ENCODE measurements at regions not wholly inside any gene's neighbourhood (a gene's known extent, or its start where the extent isn't known, plus 50 kb on each side); places are given as distances from the start of the nearest gene placed in this dataset.

- no peak overlapping the region for H3K4me3 ChIP-seq (ENCODE audit: control extremely low read depth in 1 of 5, extremely low read depth in 1 of 5, insufficient read depth in 1 of 5, low read depth in 2 of 5, low read length in 4 of 5)
- H3K27me3 Mint-ChIP-seq = no peaks in the 10 kb centered on the region
- H3K27ac Mint-ChIP-seq = no peak overlapping the region
- no peak overlapping the region for H2AFZ ChIP-seq (ENCODE audit: insufficient read depth, low read depth, low read length, poor library complexity, severe bottlenecking)
- H3K27ac ChIP-seq (ENCODE audit: low read length in 2 of 2) = no peak overlapping the region
- H3K79me2 ChIP-seq (ENCODE audit: control insufficient read depth, insufficient read depth, low read length) = no peaks in the 10 kb centered on the region
- H3K4me1 ChIP-seq (ENCODE audit: control insufficient read depth in 2 of 2, insufficient read depth in 2 of 2, low read length in 2 of 2) = no peaks in the 10 kb centered on the region
- peaks cover 6% of the 10 kb centered on the region for H3K9me3 Mint-ChIP-seq (ENCODE audit: insufficient read depth)
- H3K9ac ChIP-seq (ENCODE audit: low read length) = no peak overlapping the region
- H3K36me3 ChIP-seq (replicated peaks in 1 of 2; ENCODE audit: control extremely low read depth in 1 of 2, control insufficient read depth in 1 of 2, extremely low read depth in 1 of 2, insufficient read depth in 2 of 2, low read length in 1 of 2) = no peaks in the 10 kb centered on the region
- no peaks in the 10 kb centered on the region for H3K27me3 ChIP-seq (replicated peaks in 1 of 4; ENCODE audit: control extremely low read depth in 1 of 4, control insufficient read depth in 3 of 4, insufficient read depth in 4 of 4, low read length in 3 of 4)
- TF ChIP-seq EZH2 (IDR thresholded peaks at IDR 0.05; ENCODE audit: borderline replicate concordance, insufficient read depth, low read depth, low read length, poor library complexity, severe bottlenecking) = no peak
- no peak for TF ChIP-seq CTCF (IDR thresholded peaks at IDR 0.05)
- H3K4me2 ChIP-seq (replicated peaks; ENCODE audit: low read depth, low read length, poor library complexity, severe bottlenecking) = no peak overlapping the region
- H3K9me3 ChIP-seq (ENCODE audit: control extremely low read depth in 1 of 3, control insufficient read depth in 2 of 3, insufficient read depth in 1 of 3, low read length in 2 of 3) = peaks cover 1 to 10% (median 3%) of the 10 kb centered on the region in 3 donors
- H4K20me1 ChIP-seq (ENCODE audit: control insufficient read depth, insufficient read depth, low read length, poor library complexity, severe bottlenecking) = no peaks in the 10 kb centered on the region
- WGBS (ENCODE audit: insufficient coverage) = no CpG with 5 or more reads among the region's 2 CpGs
- intact Hi-C loops (cut with micrococcal nuclease) = no loop called here
- ChIA-PET POLR2A (no interaction called here), CTCF (no interaction called here)
- no peaks in the 10 kb centered on the region for H3K4me1 Mint-ChIP-seq
- DNase-seq (no peak), ATAC-seq (ENCODE audit: low read depth) (no peak)
- H3K4me3 Mint-ChIP-seq = no peak overlapping the region
These were observed 91.0 kb upstream of the CHMP2B start for GRCh38 chr3:87136066-87136596.

- DNase-seq = no peak
- WGBS (ENCODE audit: insufficient coverage) = 40% methylated on average over 1 of the region's 3 CpGs
- intact Hi-C loops (cut with micrococcal nuclease) = no loop called here
- TF ChIP-seq CTCF (IDR thresholded peaks at IDR 0.05) (no peak), EZH2 (IDR thresholded peaks at IDR 0.05; ENCODE audit: borderline replicate concordance, insufficient read depth, low read depth, low read length, poor library complexity, severe bottlenecking) (no peak)
- H3K79me2 ChIP-seq (ENCODE audit: control insufficient read depth, insufficient read depth, low read length) = no peaks in the 10 kb centered on the region
- H3K9ac ChIP-seq (ENCODE audit: low read length) = no peak overlapping the region
- H2AFZ ChIP-seq (ENCODE audit: insufficient read depth, low read depth, low read length, poor library complexity, severe bottlenecking) = no peak overlapping the region
- ChIA-PET POLR2A (no interaction called here), CTCF (no interaction called here)
- H3K4me3 Mint-ChIP-seq = no peak overlapping the region
- ATAC-seq (ENCODE audit: low read depth) = no peak
- H3K9me3 Mint-ChIP-seq (ENCODE audit: insufficient read depth) = peaks cover 6% of the 10 kb centered on the region
- H3K27me3 ChIP-seq (replicated peaks in 1 of 4; ENCODE audit: control extremely low read depth in 1 of 4, control insufficient read depth in 3 of 4, insufficient read depth in 4 of 4, low read length in 3 of 4) = no peaks in the 10 kb centered on the region
- peaks cover 0 to 3% (median 1%) of the 10 kb centered on the region in 3 donors for H3K9me3 ChIP-seq (ENCODE audit: control extremely low read depth in 1 of 3, control insufficient read depth in 2 of 3, insufficient read depth in 1 of 3, low read length in 2 of 3)
- no peak overlapping the region for H3K4me3 ChIP-seq (ENCODE audit: control extremely low read depth in 1 of 5, extremely low read depth in 1 of 5, insufficient read depth in 1 of 5, low read depth in 2 of 5, low read length in 4 of 5)
- H3K27ac Mint-ChIP-seq = no peak overlapping the region
- H3K27ac ChIP-seq (ENCODE audit: low read length in 2 of 2) = no peak overlapping the region
- no peaks in the 10 kb centered on the region for H3K36me3 ChIP-seq (replicated peaks in 1 of 2; ENCODE audit: control extremely low read depth in 1 of 2, control insufficient read depth in 1 of 2, extremely low read depth in 1 of 2, insufficient read depth in 2 of 2, low read length in 1 of 2)
- H4K20me1 ChIP-seq (ENCODE audit: control insufficient read depth, insufficient read depth, low read length, poor library complexity, severe bottlenecking) = no peaks in the 10 kb centered on the region
- H3K4me1 ChIP-seq (ENCODE audit: control insufficient read depth in 2 of 2, insufficient read depth in 2 of 2, low read length in 2 of 2) = no peaks in the 10 kb centered on the region
- no peaks in the 10 kb centered on the region for H3K4me1 Mint-ChIP-seq
- no peak overlapping the region for H3K4me2 ChIP-seq (replicated peaks; ENCODE audit: low read depth, low read length, poor library complexity, severe bottlenecking)
- H3K27me3 Mint-ChIP-seq = no peaks in the 10 kb centered on the region
These were observed 91.7 kb upstream of the CHMP2B start for GRCh38 chr3:87135412-87135811.
